GM12878 (cell line): ENCODE measurements at regions not wholly inside any gene's neighbourhood (a gene's known extent, or its start where the extent isn't known, plus 50 kb on each side); places are given as distances from the start of the nearest gene placed in this dataset.

Experiments
- ATAC-seq: fragments of 200-7000 bp; cut with Tn5 transposase; 3 replicates; pipeline ENCODE4 v1.9.1; 2020; ENCODE audit warnings: mild to moderate bottlenecking, moderate library complexity
- BruUV-seq: library from RNA; stranded (reverse); fragments of 400-500 nt; replicated peaks from 2 replicates; lab custom pipeline; 2021; lab: Mats Ljungman, UMichigan
- CTCF ChIA-PET: fragments of 300-600 bp; sonication (Branson Sonifier 250); formaldehyde crosslinking; extraction: SDS; loops from one replicate; lab custom pipeline; 2021; ENCODE audit warnings: inconsistent platforms; lab: Yijun Ruan, JAX
- POLR2A ChIA-PET: fragments of 350-600 bp; formaldehyde crosslinking; extraction: SDS; loops from one replicate; lab custom pipeline; 2021; ENCODE audit warnings: inconsistent platforms; lab: Charles Lee
- RAD21 ChIA-PET: fragments of 300-600 bp; sonication (Branson Sonifier 250); formaldehyde crosslinking; loops from one replicate; lab custom pipeline; 2023; ENCODE audit warnings: antibody characterized with exemption; ENCODE audit not compliant: unreplicated experiment; lab: Charles Lee
- SMC1A ChIA-PET: fragments of 300-600 bp; sonication (Branson Sonifier 250); formaldehyde crosslinking; loops from one replicate; lab custom pipeline; 2023; ENCODE audit not compliant: unreplicated experiment, uncharacterized antibody; lab: Charles Lee
- DNase-seq: peaks from one replicate; pipeline ENCODE4 v3.0.0-alpha.2; 2011; ENCODE audit warnings: low read depth, low spot score
- FAIRE-seq: peaks from 3 replicates; lab custom pipeline; 2011; peaks lifted over from hg19 to GRCh38; lab: Jason Lieb, UNC
- H2AFZ ChIP-seq: 2 replicates; pipeline ENCODE4 v1.6.0; 2011; ENCODE audit warnings: low read depth, low read length, control low read depth; ENCODE audit not compliant: control insufficient read depth
- H3K27ac ChIP-seq: 2 replicates; pipeline ENCODE4 v1.5.1; 2011; ENCODE audit warnings: control low read depth; ENCODE audit not compliant: control insufficient read depth, insufficient read depth
- H3K27me3 ChIP-seq, 2 experiments: replicated peaks in 1 of 2; 2 replicates each; pipeline versions ENCODE4 v1.6.0 to v1.6.1; 2011; ENCODE audit warnings: low read length in 1 of 2; ENCODE audit not compliant: control insufficient read depth in 2 of 2, insufficient read depth in 2 of 2
- H3K36me3 ChIP-seq, 2 experiments: 2 replicates each; pipeline ENCODE4 v1.5.1; 2011; ENCODE audit warnings: low read length in 1 of 2; ENCODE audit not compliant: control insufficient read depth in 2 of 2, insufficient read depth in 2 of 2
- H3K4me1 ChIP-seq: 2 replicates; pipeline ENCODE4 v1.6.1; 2011; ENCODE audit warnings: mild to moderate bottlenecking, low read length, moderate library complexity, mixed read lengths; ENCODE audit not compliant: control insufficient read depth, insufficient read depth
- H3K4me2 ChIP-seq: 2 replicates; pipeline ENCODE4 v1.6.0; 2011; ENCODE audit warnings: control low read depth; ENCODE audit not compliant: control insufficient read depth, insufficient read depth
- H3K4me3 ChIP-seq: fragments of 200-600 bp; sonication (generic); 2 replicates; pipeline ENCODE4 v1.5.1; 2016
- H3K79me2 ChIP-seq: 2 replicates; pipeline ENCODE4 v1.6.0; 2011; ENCODE audit warnings: low read length; ENCODE audit not compliant: control insufficient read depth, insufficient read depth
- H3K9ac ChIP-seq: 2 replicates; pipeline ENCODE4 v1.8.0; 2011; ENCODE audit warnings: low read length, control low read depth, mixed read lengths; ENCODE audit not compliant: control insufficient read depth, insufficient read depth
- H3K9me3 ChIP-seq: replicated peaks from 3 replicates; pipeline ENCODE4 v1.5.1; 2011; ENCODE audit warnings: mild to moderate bottlenecking, low read length; ENCODE audit not compliant: control insufficient read depth, insufficient read depth
- H4K20me1 ChIP-seq: 2 replicates; pipeline ENCODE4 v1.6.0; 2011; ENCODE audit not compliant: control insufficient read depth, insufficient read depth
- ASH2L ChIP-seq: fragments of 300-600, 200-600 bp; sonication (generic); IDR thresholded peaks from 2 replicates; pipeline ENCODE4 v1.6.1; 2017; ENCODE audit warnings: low read depth, mild to moderate bottlenecking, borderline replicate concordance
- CBFB ChIP-seq: IDR thresholded peaks from 2 replicates; pipeline ENCODE4 v1.6.1; 2016; ENCODE audit warnings: antibody characterized with exemption, low read depth
- EED ChIP-seq: sonication (generic); IDR thresholded peaks from 2 replicates; pipeline ENCODE4 v1.6.1; 2016; ENCODE audit warnings: antibody characterized with exemption, low read depth
- NKRF ChIP-seq: fragments of 450-650 bp; conservative IDR thresholded peaks from 2 replicates; pipeline ENCODE4 v1.6.1; 2017; ENCODE audit warnings: mild to moderate bottlenecking, moderate library complexity
- REST ChIP-seq: IDR thresholded peaks from 2 replicates; pipeline ENCODE4 v1.6.1; 2012; ENCODE audit warnings: mild to moderate bottlenecking, low read depth, low read length
- RFX5 ChIP-seq: IDR thresholded peaks from 2 replicates; pipeline ENCODE4 v1.6.1; 2011; ENCODE audit warnings: low read depth, low read length, improper control_type of control experiment
- SMAD1 ChIP-seq: fragments of 450-650 bp; IDR thresholded peaks from 2 replicates; pipeline ENCODE4 v1.6.1; 2018; ENCODE audit warnings: mild to moderate bottlenecking, low read depth; ENCODE audit not compliant: partially characterized antibody
- SMC3 ChIP-seq: IDR thresholded peaks from 2 replicates; pipeline ENCODE4 v1.6.1; 2011; ENCODE audit warnings: low read length, improper control_type of control experiment, borderline replicate concordance
- SREBF1 ChIP-seq: IDR thresholded peaks from 2 replicates; pipeline ENCODE4 v1.6.1; 2012; ENCODE audit warnings: mild to moderate bottlenecking, low read length
- TCF3 ChIP-seq: IDR thresholded peaks from 2 replicates; pipeline ENCODE4 v1.6.1; 2012; ENCODE audit warnings: low read depth, mild to moderate bottlenecking, low read length, borderline replicate concordance; ENCODE audit not compliant: insufficient read depth
- ZNF217 ChIP-seq: fragments of 450-650 bp; IDR thresholded peaks from 2 replicates; pipeline ENCODE4 v1.6.1; 2017; ENCODE audit warnings: antibody characterized with exemption, mild to moderate bottlenecking
- WGBS: methylation state at CpG from one replicate; pipeline ENCODE4 v1.1.6; 2016; ENCODE audit warnings: low lambda C conversion rate; ENCODE audit not compliant: insufficient replicate concordance, insufficient coverage; ENCODE audit errors: missing lambda C conversion rate; 5-methylcytosine and 5-hydroxymethylcytosine counted together
- in situ Hi-C: fragments of 300-500 bp; cut with MboI; formaldehyde crosslinking; loops from 9 replicates; pipeline ENCODE4 v1.14.3; 2018; ENCODE audit warnings: mixed read lengths
- intact Hi-C: fragments of 100-400 bp; cut with micrococcal nuclease; formaldehyde crosslinking; loops from one replicate; pipeline ENCODE4 v1.14.2; 2022; ENCODE audit not compliant: unreplicated experiment

- intact Hi-C loops: no loop called here
- BruUV-seq: no TSS peak
- FAIRE-seq: no peak
Measured at GRCh38 chr9:1404940-1405339, 354.8 kb downstream of the DMRT2 start.

More at GRCh38 chr9:1404940-1405339, 354.8 kb downstream of the DMRT2 start:
- Histone ChIP-seq H3K9ac (no peak overlapping the region), H3K27ac (no peak overlapping the region), H3K4me1 (no peaks in the 10 kb centered on the region), H3K4me3 (no peak overlapping the region), H3K4me2 (no peak overlapping the region), H4K20me1 (no peaks in the 10 kb centered on the region), H3K36me3 (no peaks in the 10 kb centered on the region), H3K9me3 (no peaks in the 10 kb centered on the region), H2AFZ (no peak overlapping the region), H3K27me3 (no peaks in the 10 kb centered on the region), H3K79me2 (no peaks in the 10 kb centered on the region)
- TF ChIP-seq ZNF217 (no peak), CBFB (no peak), TCF3 (no peak), SMC3 (no peak), EED (no peak), SMAD1 (no peak), REST (no peak), SREBF1 (no peak), NKRF (no peak), ASH2L (no peak), RFX5 (no peak)
- ChIA-PET SMC1A (interaction anchor here (1.0 to 1.2 kb wide), 2 partner anchors 24 to 395 kb away, joined by 4 read pairs; no protein-coding TSS in a partner anchor), CTCF (interaction anchor here (1.0 kb wide), 2 partner anchors 198 to 396 kb away, joined by 3 read pairs; no protein-coding TSS in a partner anchor), RAD21 (interaction anchor here (0.6 kb wide), 1 partner anchor 415 kb away, joined by 3 read pairs; no protein-coding TSS in a partner anchor), POLR2A (no interaction called here)
- WGBS: 20% methylated on average over 4 of the region's 4 CpGs
- ATAC-seq (no peak), DNase-seq (no peak)
- in situ Hi-C loops: no loop called here
